HEK293T (cell line): ENCODE measurements at regions not wholly inside any gene's neighbourhood (a gene's known extent, or its start where the extent isn't known, plus 50 kb on each side); places are given as distances from the start of the nearest gene placed in this dataset.

ENCODE experiments used
- ELF4 ChIP-seq: fragments of 450-650 bp; IDR thresholded peaks from 2 replicates; pipeline ENCODE4 v1.6.1; 2017; ENCODE audit warnings: antibody characterized with exemption
- FOXM1 ChIP-seq: fragments of 450-650 bp; IDR thresholded peaks from 2 replicates; pipeline ENCODE4 v1.6.1; 2017; ENCODE audit warnings: mild to moderate bottlenecking, borderline replicate concordance

DNA sequence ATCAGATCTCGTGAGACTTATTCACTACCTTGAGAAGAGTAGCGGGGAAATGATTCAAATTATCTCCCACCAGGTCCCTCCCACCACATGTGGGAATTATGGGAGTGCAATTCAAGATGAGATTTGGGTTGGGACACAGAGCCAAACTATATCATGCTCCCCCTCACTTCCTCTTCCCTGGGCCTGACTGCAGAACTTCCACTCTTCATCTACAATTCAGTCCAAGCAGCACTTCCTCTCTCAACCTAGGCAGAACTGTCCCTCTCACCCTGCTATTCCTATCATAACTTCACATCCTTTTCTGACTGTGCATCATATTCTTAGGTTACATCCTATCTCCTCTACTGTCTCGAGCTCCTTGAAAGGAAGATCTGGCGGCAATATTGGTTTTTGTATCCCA is 184.0 kb upstream of the HDDC2 start:
- TF ChIP-seq ELF4, result no peak
- no peak for TF ChIP-seq FOXM1
